ENCODE measurements at regions not wholly inside any gene's neighbourhood (a gene's known extent, or its start where the extent isn't known, plus 50 kb on each side); places are given as distances from the start of the nearest gene placed in this dataset.

- TF ChIP-seq ISL2 (CRISPR knock-in tag; IDR thresholded peaks at IDR 0.05) = no peak
Measured at GRCh38 chr13:44064357-44064756, 184.7 kb downstream of the LACC1 start.

DNA sequence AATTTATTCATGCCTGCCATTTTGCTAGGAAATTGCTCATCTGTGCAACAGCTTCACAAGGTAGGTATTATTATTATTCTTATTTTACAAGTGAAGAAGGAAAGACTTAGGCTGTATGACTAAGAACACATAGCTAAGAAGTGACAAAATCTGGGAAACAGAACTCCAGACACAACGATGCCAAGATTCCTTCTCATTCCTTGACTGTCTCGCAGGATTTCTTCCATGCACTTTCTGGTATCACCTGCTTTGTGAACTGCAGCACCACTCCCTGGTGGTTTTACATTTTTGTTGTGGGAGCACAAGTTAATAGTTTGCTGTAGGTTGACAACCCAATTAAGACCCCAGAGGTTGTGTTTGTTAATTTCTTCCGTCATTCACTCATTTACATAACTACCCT, 188.5 kb downstream of the LACC1 start:
- no peak for FAIRE-seq
- intact Hi-C loops (cut with micrococcal nuclease; ENCODE audit: unreplicated experiment) = no loop called here
- Histone ChIP-seq H3K4me1 (ENCODE audit: insufficient read depth, low read length) (peaks cover 7% of the 10 kb centered on the region), H2AFZ (ENCODE audit: low read length) (no peak overlapping the region), H3K9ac (ENCODE audit: insufficient read depth, low read depth, low read length) (no peak overlapping the region), H3K4me3 (replicated peaks in 1 of 3; ENCODE audit: insufficient read depth in 1 of 3, low read depth in 2 of 3, low read length in 3 of 3) (no peak overlapping the region), H3K9me3 (ENCODE audit: low read length) (peaks cover 5% of the 10 kb centered on the region; the same call in 1 of the 2 replicates), H3K79me2 (ENCODE audit: insufficient read depth, low read length) (no peaks in the 10 kb centered on the region), H3K27ac (ENCODE audit: extremely low read length, insufficient read depth, low read length) (no peak overlapping the region), H3K4me2 (ENCODE audit: low read depth, low read length) (no peak overlapping the region), H3K36me3 (replicated peaks in 1 of 2; ENCODE audit: control insufficient read depth in 1 of 2, insufficient read depth in 2 of 2, low read length in 2 of 2) (no peaks in the 10 kb centered on the region), H4K20me1 (ENCODE audit: insufficient read depth, low read length) (no peaks in the 10 kb centered on the region), H3K27me3 (ENCODE audit: control insufficient read depth in 1 of 2, insufficient read depth in 2 of 2, low read length in 2 of 2) (no peaks in the 10 kb centered on the region)
- 62% methylated on average over 3 of the region's 3 CpGs for WGBS (ENCODE audit: low lambda C conversion rate)
- ChIA-PET POLR2A (no interaction called here), CTCF (ENCODE audit: low intra/inter-chr PET ratio, low total read pairs) (no interaction called here)
- in situ Hi-C loops (cut with HindIII; ENCODE audit: extremely low pct_ligation_motif_present, low pct_unique_long_range_greater_than_20kb) = no loop called here
- BruUV-seq (replicated peaks) = no TSS peak
- no peak for ATAC-seq
- DNase-seq (ENCODE audit: low spot score) = no peak
- TF ChIP-seq ZNF710 (CRISPR knock-in tag; IDR thresholded peaks at IDR 0.05; ENCODE audit: borderline replicate concordance) (no peak), ZBTB33 (CRISPR knock-in tag; IDR thresholded peaks at IDR 0.05) (no peak), RELA (CRISPR knock-in tag; IDR thresholded peaks at IDR 0.05) (no peak), SP1 (IDR thresholded peaks at IDR 0.05) (no peak), SP1 (CRISPR knock-in tag; IDR thresholded peaks at IDR 0.05) (no peak), ZNF788 (CRISPR knock-in tag; IDR thresholded peaks at IDR 0.05; ENCODE audit: borderline replicate concordance) (no peak), ZNF841 (CRISPR knock-in tag; IDR thresholded peaks at IDR 0.05; ENCODE audit: borderline replicate concordance) (no peak), ZIK1 (CRISPR knock-in tag; IDR thresholded peaks at IDR 0.05; ENCODE audit: borderline replicate concordance, low read depth) (no peak), ASH2L (IDR thresholded peaks at IDR 0.05; ENCODE audit: insufficient read length, low read depth, low read length) (no peak)
- TF ChIP-seq, protein P1, sequence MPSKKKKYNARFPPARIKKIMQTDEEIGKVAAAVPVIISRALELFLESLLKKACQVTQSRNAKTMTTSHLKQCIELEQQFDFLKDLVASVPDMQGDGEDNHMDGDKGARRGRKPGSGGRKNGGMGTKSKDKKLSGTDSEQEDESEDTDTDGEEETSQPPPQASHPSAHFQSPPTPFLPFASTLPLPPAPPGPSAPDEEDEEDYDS (CRISPR knock-in tag; IDR thresholded peaks at IDR 0.05) = no peak

More at GRCh38 chr13:44064357-44064756, 184.7 kb downstream of the LACC1 start:
- DNase-seq (ENCODE audit: low spot score) (no peak), ATAC-seq (no peak), FAIRE-seq (no peak)
- H3K79me2 ChIP-seq (ENCODE audit: insufficient read depth, low read length) = no peaks in the 10 kb centered on the region
- H3K4me3 ChIP-seq (replicated peaks in 1 of 3; ENCODE audit: insufficient read depth in 1 of 3, low read depth in 2 of 3, low read length in 3 of 3) = no peak overlapping the region
- BruUV-seq (replicated peaks) = no TSS peak
- no peaks in the 10 kb centered on the region for H3K9me3 ChIP-seq (ENCODE audit: low read length)
- no peak overlapping the region for H3K27ac ChIP-seq (ENCODE audit: extremely low read length, insufficient read depth, low read length)
- WGBS (ENCODE audit: low lambda C conversion rate) = 17% methylated on average over 2 of the region's 2 CpGs
- in situ Hi-C loops (cut with HindIII; ENCODE audit: extremely low pct_ligation_motif_present, low pct_unique_long_range_greater_than_20kb) = no loop called here
- H3K9ac ChIP-seq (ENCODE audit: insufficient read depth, low read depth, low read length) = no peak overlapping the region
- H4K20me1 ChIP-seq (ENCODE audit: insufficient read depth, low read length) = no peaks in the 10 kb centered on the region
- H3K27me3 ChIP-seq (ENCODE audit: control insufficient read depth in 1 of 2, insufficient read depth in 2 of 2, low read length in 2 of 2) = no peaks in the 10 kb centered on the region
- H3K4me2 ChIP-seq (ENCODE audit: low read depth, low read length) = no peak overlapping the region
- ChIA-PET CTCF (ENCODE audit: low intra/inter-chr PET ratio, low total read pairs) (no interaction called here), POLR2A (no interaction called here)
- intact Hi-C loops (cut with micrococcal nuclease; ENCODE audit: unreplicated experiment) = no loop called here
- no peak overlapping the region for H2AFZ ChIP-seq (ENCODE audit: low read length)
- no peaks in the 10 kb centered on the region for H3K36me3 ChIP-seq (replicated peaks in 1 of 2; ENCODE audit: control insufficient read depth in 1 of 2, insufficient read depth in 2 of 2, low read length in 2 of 2)
- H3K4me1 ChIP-seq (ENCODE audit: insufficient read depth, low read length) = peaks cover 3% of the 10 kb centered on the region
